NCI-H2081 (cell line): ENCODE measurements at regions not wholly inside any gene's neighbourhood (a gene's known extent, or its start where the extent isn't known, plus 50 kb on each side); places are given as distances from the start of the nearest gene placed in this dataset.
"Not testable (repeated sequence)": the region's sequence is repeated elsewhere in the genome, so short reads cannot be mapped to it uniquely, and the experiment has no call there.

Source experiments
- DNase-seq, 2 experiments: peaks; one replicate each; lab custom pipeline; 2025; lab: John Stamatoyannopoulos, UW

- not testable (repeated sequence) for DNase-seq
Observed at GRCh38 chr5:122669709-122670108, 105.2 kb upstream of the SNX2 start.

GRCh38 chr5:122673343-122673742, 101.5 kb upstream of the SNX2 start:
- no peak for DNase-seq

GRCh38 chr5:122674385-122674784, 100.5 kb upstream of the SNX2 start:
- no peak for DNase-seq

GRCh38 chr5:122680623-122681350, 94.1 kb upstream of the SNX2 start:
- no peak for DNase-seq

GRCh38 chr5:122683631-122684030, 91.2 kb upstream of the SNX2 start:
- DNase-seq: no peak

- no peak for DNase-seq
Observed at GRCh38 chr5:122690266-122690665, 84.6 kb upstream of the SNX2 start.

GRCh38 chr5:122691931-122692330, 82.9 kb upstream of the SNX2 start:
- no peak for DNase-seq

GRCh38 chr5:122693963-122694362, 80.9 kb upstream of the SNX2 start:
- no peak for DNase-seq

GRCh38 chr5:122694884-122695283, 80.0 kb upstream of the SNX2 start:
- DNase-seq: no peak

- not testable (repeated sequence) for DNase-seq
Observed at GRCh38 chr5:122696735-122697134, 78.1 kb upstream of the SNX2 start.

GRCh38 chr5:122697191-122697590, 77.7 kb upstream of the SNX2 start:
- no peak for DNase-seq

- no peak for DNase-seq
Observed at GRCh38 chr5:122699201-122699600, 75.7 kb upstream of the SNX2 start.

GRCh38 chr5:122701640-122702523, 73.0 kb upstream of the SNX2 start:
- DNase-seq: no peak

GRCh38 chr5:122702524-122702875, 72.4 kb upstream of the SNX2 start:
- DNase-seq: no peak

GRCh38 chr5:122703203-122703602, 71.7 kb upstream of the SNX2 start:
- DNase-seq: no peak

GRCh38 chr5:122704247-122705036, 70.4 kb upstream of the SNX2 start:
- no peak for DNase-seq

GRCh38 chr5:122705851-122706250, 69.0 kb upstream of the SNX2 start:
- no peak for DNase-seq

GRCh38 chr5:122707796-122708195, 67.1 kb upstream of the SNX2 start:
- DNase-seq: no peak

- no peak for DNase-seq
Observed at GRCh38 chr5:122713041-122713440, 61.8 kb upstream of the SNX2 start.

- DNase-seq: no peak
Observed at GRCh38 chr5:122715095-122715494, 59.8 kb upstream of the SNX2 start.

- DNase-seq: no peak
Observed at GRCh38 chr5:122718611-122719010, 56.3 kb upstream of the SNX2 start.

- no peak for DNase-seq
Observed at GRCh38 chr5:122719991-122720746, 54.7 kb upstream of the SNX2 start.
